Panc1 (cell line): ENCODE measurements at regions not wholly inside any gene's neighbourhood (a gene's known extent, or its start where the extent isn't known, plus 50 kb on each side); places are given as distances from the start of the nearest gene placed in this dataset.

Experiments used
- ATAC-seq: fragments of 200-7000 bp; cut with Tn5 transposase; 2 replicates; pipeline ENCODE4 v1.9.1; 2020; ENCODE audit warnings: mild to moderate bottlenecking, moderate library complexity
- BruUV-seq: library from RNA; stranded (reverse); fragments of 400-500 nt; replicated peaks from 2 replicates; lab custom pipeline; 2021; lab: Mats Ljungman, UMichigan
- CTCF ChIA-PET: fragments of 300-600 bp; sonication (Branson Sonifier 250); formaldehyde crosslinking; loops from one replicate; lab custom pipeline; 2022; ENCODE audit warnings: antibody characterized with exemption; lab: Charles Lee
- POLR2A ChIA-PET: fragments of 300-600 bp; sonication (Branson Sonifier 250); formaldehyde crosslinking; loops from one replicate; lab custom pipeline; 2022; ENCODE audit warnings: antibody characterized with exemption; lab: Charles Lee
- DNase-seq: peaks from one replicate; pipeline ENCODE4 v3.0.0-alpha.2; 2010; ENCODE audit warnings: low read depth, low spot score
- H3K27ac ChIP-seq: 2 replicates; pipeline ENCODE4 v1.5.1; 2011; ENCODE audit warnings: mild to moderate bottlenecking, low read length, inconsistent platforms
- H3K27me3 ChIP-seq: fragments of 200-500 bp; sonication (Bioruptor generic); 2 replicates; pipeline ENCODE4 v1.6.0; 2014; ENCODE audit warnings: low read length, inconsistent platforms; ENCODE audit not compliant: control insufficient read depth, insufficient read depth
- H3K36me3 ChIP-seq: fragments of 200-500 bp; sonication (Bioruptor generic); 2 replicates; pipeline ENCODE4 v1.5.1; 2014; ENCODE audit warnings: inconsistent platforms, mild to moderate bottlenecking, low read length, moderate library complexity; ENCODE audit not compliant: control insufficient read depth, insufficient read depth
- H3K4me1 ChIP-seq: 2 replicates; pipeline ENCODE4 v1.5.1; 2011; ENCODE audit warnings: inconsistent platforms, mild to moderate bottlenecking, low read length, moderate library complexity; ENCODE audit not compliant: control insufficient read depth, insufficient read depth
- H3K4me3 ChIP-seq, 2 experiments: 2 replicates each; pipeline ENCODE4 v1.5.1; 2011 to 2012; ENCODE audit warnings: low read depth in 2 of 2, low read length in 2 of 2, mild to moderate bottlenecking in 2 of 2, inconsistent platforms in 1 of 2, moderate library complexity in 1 of 2
- H3K9me3 ChIP-seq: fragments of 200-500 bp; sonication (Bioruptor generic); 2 replicates; pipeline ENCODE4 v1.5.1; 2014; ENCODE audit warnings: low read depth, mild to moderate bottlenecking, inconsistent platforms, low read length, moderate library complexity; ENCODE audit not compliant: control insufficient read depth, insufficient read depth
- CTCF ChIP-seq: fragments of 450-650 bp; IDR thresholded peaks from 2 replicates; pipeline ENCODE4 v1.5.1; 2017; ENCODE audit warnings: mild to moderate bottlenecking
- POLR2AphosphoS5 ChIP-seq: IDR thresholded peaks from 2 replicates; pipeline ENCODE4 v1.6.1; 2012; ENCODE audit warnings: mild to moderate bottlenecking, low read depth, low read length, moderate library complexity
- REST ChIP-seq, 2 experiments: IDR thresholded peaks; 2 replicates each; pipeline ENCODE4 v1.6.1; 2011 to 2012; ENCODE audit warnings: low read depth in 2 of 2, control low read depth in 1 of 2, low read length in 1 of 2, mild to moderate bottlenecking in 1 of 2, moderate library complexity in 1 of 2; ENCODE audit not compliant: insufficient read depth in 1 of 2
- SIN3A ChIP-seq: IDR thresholded peaks from 2 replicates; pipeline ENCODE4 v1.6.1; 2012; ENCODE audit warnings: low read depth, mild to moderate bottlenecking, low read length, moderate library complexity, borderline replicate concordance; ENCODE audit not compliant: insufficient read depth
- TCF7L2 ChIP-seq: IDR thresholded peaks from 2 replicates; pipeline ENCODE4 v1.6.1; 2011; ENCODE audit warnings: mild to moderate bottlenecking, low read depth, low read length, inconsistent platforms
- in situ Hi-C: cut with HindIII; loops from 2 replicates; pipeline ENCODE4 v1.10.0; 2016; ENCODE audit warnings: low sequenced_read_pairs, low pct_unique_long_range_greater_than_20kb
- intact Hi-C: fragments of 100-400 bp; cut with micrococcal nuclease; formaldehyde crosslinking; loops from one replicate; pipeline ENCODE4 v1.10.0; 2022; ENCODE audit not compliant: unreplicated experiment

- no peak overlapping the region for H3K27ac ChIP-seq
- H3K4me1 ChIP-seq: no peaks in the 10 kb centered on the region
- no TSS peak for BruUV-seq
- no peaks in the 10 kb centered on the region for H3K36me3 ChIP-seq
- no peak for DNase-seq
- intact Hi-C loops (no loop called here), in situ Hi-C loops (no loop called here)
- no peak for TF ChIP-seq REST (IDR thresholded peaks at IDR 0.05; ENCODE audit: insufficient read depth in 1 of 2, low read depth in 2 of 2, low read length in 1 of 2)
- no peak for ATAC-seq
- no peaks in the 10 kb centered on the region for H3K9me3 ChIP-seq
- no peak overlapping the region for H3K4me3 ChIP-seq
- POLR2A ChIA-PET: no interaction called here
- CTCF ChIA-PET: no interaction called here
- H3K27me3 ChIP-seq: no peaks in the 10 kb centered on the region
Observed at GRCh38 chr6:49082611-49083010, 380.4 kb downstream of the MMUT start.

GRCh38 chr6:49072885-49073620, 390.0 kb downstream of the MMUT start:
- BruUV-seq: no TSS peak

More at GRCh38 chr6:49072885-49073620, 390.0 kb downstream of the MMUT start:
- intact Hi-C loops: no loop called here
- Histone ChIP-seq H3K36me3 (no peaks in the 10 kb centered on the region), H3K9me3 (no peaks in the 10 kb centered on the region), H3K4me3 (no peak overlapping the region), H3K27me3 (no peaks in the 10 kb centered on the region), H3K27ac (no peak overlapping the region), H3K4me1 (no peaks in the 10 kb centered on the region)
- CTCF ChIA-PET: no interaction called here
- no peak for DNase-seq
- in situ Hi-C loops: no loop called here
- TF ChIP-seq REST (IDR thresholded peaks at IDR 0.05; ENCODE audit: insufficient read depth in 1 of 2, low read depth in 2 of 2, low read length in 1 of 2) (no peak), SIN3A (no peak), CTCF (no peak), TCF7L2 (no peak), POLR2AphosphoS5 (no peak)
- POLR2A ChIA-PET: no interaction called here
- ATAC-seq: no peak
